GM12874 (cell line): ENCODE measurements at regions not wholly inside any gene's neighbourhood (a gene's known extent, or its start where the extent isn't known, plus 50 kb on each side); places are given as distances from the start of the nearest gene placed in this dataset.

Source experiments
- CTCF ChIP-seq: IDR thresholded peaks from 2 replicates; pipeline ENCODE4 v1.5.1; 2011; ENCODE audit warnings: low read depth, mild to moderate bottlenecking, control low read depth, low read length, moderate library complexity; ENCODE audit not compliant: insufficient read depth

GRCh38 chr6:169845426-169846285 is 94.2 kb downstream of the ERMARD start:
- TF ChIP-seq CTCF, result no peak

- TF ChIP-seq CTCF, result no peak
Observed at GRCh38 chr6:169844946-169845345, 93.5 kb downstream of the ERMARD start.

- no peak for TF ChIP-seq CTCF
Observed at GRCh38 chr6:169843991-169844390, 92.6 kb downstream of the ERMARD start.

GRCh38 chr6:169843110-169843509 is 91.7 kb downstream of the ERMARD start:
- TF ChIP-seq CTCF, result no peak

- TF ChIP-seq CTCF, result no peak
Observed at GRCh38 chr6:169841907-169842606, 90.6 kb downstream of the ERMARD start.

- no peak for TF ChIP-seq CTCF
Observed at GRCh38 chr6:169841251-169841650, 89.8 kb downstream of the ERMARD start.

GRCh38 chr6:169839898-169840631 is 88.6 kb downstream of the ERMARD start:
- TF ChIP-seq CTCF, result no peak
